NCI-H2196 (cell line): ENCODE measurements at regions not wholly inside any gene's neighbourhood (a gene's known extent, or its start where the extent isn't known, plus 50 kb on each side); places are given as distances from the start of the nearest gene placed in this dataset.
A peak's percentile ranks its signal among the peaks of the same experiment; 100 is the strongest.

Source experiments
- DNase-seq: peaks from one replicate; lab custom pipeline; 2025; ENCODE audit not compliant: unreplicated experiment; lab: John Stamatoyannopoulos, UW

GRCh38 chr20:22781869-22782268, 197.5 kb upstream of the FOXA2 start:
- no peak for DNase-seq

GRCh38 chr20:22789676-22790075, 205.3 kb upstream of the FOXA2 start:
- no peak for DNase-seq

GRCh38 chr20:22791396-22791795, 207.0 kb upstream of the FOXA2 start:
- no peak for DNase-seq

DNA sequence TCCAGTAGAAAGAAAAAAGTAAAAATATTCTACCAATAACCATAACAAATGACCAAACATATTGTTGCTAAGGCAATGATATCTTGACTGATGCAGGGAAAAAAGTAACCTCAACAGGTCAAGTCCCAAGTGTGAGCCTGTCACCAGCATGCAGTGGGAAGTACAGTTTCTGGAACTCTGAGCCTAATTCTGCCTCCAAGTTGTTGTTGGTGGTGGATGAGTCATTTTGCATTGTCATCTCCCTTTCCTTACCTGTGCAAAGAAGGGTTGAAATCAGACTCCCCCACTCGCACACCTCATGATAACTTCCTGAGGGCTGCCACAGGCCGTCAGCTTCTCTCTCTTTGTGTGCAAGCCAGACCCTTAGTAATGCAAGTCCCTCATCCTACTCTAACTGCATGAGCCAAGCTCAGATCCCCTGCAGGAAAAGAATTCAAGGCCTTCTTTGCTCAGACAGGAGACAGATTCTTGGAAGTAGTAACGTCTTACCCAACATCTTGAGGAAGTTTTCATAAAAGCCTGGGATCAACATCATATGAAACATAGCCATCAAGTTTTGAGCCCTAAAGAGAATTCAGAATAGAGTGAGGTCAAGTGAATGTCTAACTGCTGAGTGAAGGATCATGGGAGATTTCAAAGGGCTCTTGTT, 207.6 kb upstream of the FOXA2 start:
- DNase-seq = no peak

- DNase-seq = peak; percentile 8
These were observed 209.8 kb upstream of the FOXA2 start for GRCh38 chr20:22794200-22794599.

DNA sequence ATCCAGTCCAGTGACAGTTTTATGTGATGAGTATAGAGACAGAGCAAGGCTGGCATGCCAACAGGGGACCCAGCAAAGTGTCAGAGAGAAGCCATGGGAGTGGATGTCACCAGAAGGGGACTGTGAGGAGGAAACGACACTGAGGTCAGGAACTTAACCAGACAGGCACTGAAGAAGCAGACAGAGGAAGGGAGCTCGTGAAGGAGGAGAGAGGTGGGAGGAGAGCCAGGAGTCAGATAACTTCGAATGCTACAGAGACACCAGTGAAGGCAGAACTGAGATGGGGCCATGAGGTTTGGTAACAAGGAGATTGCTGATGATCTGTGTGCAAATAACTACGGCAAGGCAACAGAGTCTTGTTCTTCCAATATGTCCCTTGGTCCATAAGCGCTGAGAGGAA, 211.1 kb upstream of the FOXA2 start:
- DNase-seq = no peak

GRCh38 chr20:22795871-22796270, 211.5 kb upstream of the FOXA2 start:
- DNase-seq = no peak

GRCh38 chr20:22796469-22797077, 212.2 kb upstream of the FOXA2 start:
- no peak for DNase-seq

DNA sequence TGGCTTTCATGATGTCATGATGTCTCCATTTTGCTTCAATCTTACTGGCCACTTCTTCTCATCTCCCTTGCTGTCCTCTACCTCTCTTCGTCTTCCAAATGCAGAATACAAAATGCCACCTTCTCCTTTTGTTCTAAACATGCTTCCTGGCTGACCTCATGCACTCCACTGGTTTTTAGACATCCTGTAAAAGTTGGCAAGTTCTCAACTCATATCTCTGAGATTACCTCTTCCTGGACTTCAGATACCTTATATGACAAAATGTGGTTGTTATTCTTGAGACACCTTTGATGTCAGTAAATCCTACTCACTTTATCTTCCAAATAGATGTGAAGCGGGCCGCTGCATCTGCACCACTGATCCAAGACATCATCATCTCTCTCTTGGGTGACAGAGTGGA, 212.7 kb upstream of the FOXA2 start:
- DNase-seq = no peak

DNA sequence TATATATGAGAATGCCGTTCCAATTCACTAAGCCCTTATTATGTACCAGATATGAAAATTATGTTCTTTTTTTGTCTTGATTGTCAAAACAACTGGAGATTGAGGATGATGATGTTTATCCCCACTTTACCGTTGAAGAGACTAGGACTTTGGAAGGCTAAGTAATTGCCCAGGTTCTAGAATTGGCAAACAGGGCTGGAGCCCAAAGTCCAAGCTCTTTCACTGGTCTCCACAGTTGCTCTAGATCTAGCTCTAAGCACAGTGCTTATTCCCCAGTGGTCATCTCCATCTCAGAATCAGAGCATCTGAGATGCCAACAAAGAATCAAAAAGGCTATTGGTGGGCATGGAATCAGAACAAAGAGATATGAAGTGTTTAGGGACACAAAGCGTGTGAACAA, 215.3 kb upstream of the FOXA2 start:
- DNase-seq = no peak

- no peak for DNase-seq
These were observed 215.8 kb upstream of the FOXA2 start for GRCh38 chr20:22800129-22800528.

DNA sequence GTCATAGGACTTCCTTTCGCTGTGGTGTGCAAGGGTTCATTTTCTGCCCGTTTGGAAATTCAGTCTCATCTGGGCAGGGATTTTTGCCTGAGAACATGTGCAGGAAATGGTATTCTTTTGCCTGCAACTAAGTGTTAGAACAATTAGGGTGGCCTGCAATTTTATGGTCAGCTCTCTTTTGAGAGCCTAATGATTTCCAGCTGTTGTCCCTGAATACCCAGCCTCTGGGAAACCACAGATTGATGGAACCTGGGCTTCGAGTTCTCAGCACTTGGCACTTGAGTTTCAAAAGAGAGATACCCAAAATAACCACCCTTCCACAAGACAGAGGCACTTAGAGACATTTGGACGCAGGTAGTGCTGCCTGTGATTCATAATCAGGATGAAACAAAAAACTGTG, 217.2 kb upstream of the FOXA2 start:
- DNase-seq = no peak

DNA sequence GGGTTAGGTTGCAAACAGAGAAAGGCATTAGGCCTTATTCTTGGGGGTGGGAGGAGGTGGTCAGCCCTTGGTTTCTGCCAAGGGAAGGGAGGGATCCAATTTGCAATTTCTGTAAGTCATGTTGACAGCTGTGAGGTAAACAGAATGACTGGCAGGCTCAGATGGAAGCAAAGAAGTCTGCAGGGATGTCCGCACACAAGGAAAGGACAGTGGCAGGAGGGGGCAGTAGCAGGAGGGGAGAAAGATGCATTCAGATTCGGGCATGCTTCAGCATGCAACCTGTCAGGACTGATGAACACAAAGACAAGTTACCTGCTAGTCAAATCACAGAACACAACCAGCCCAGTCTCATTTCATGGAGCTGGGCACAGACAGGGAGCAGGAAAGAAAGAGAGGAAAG, 217.9 kb upstream of the FOXA2 start:
- DNase-seq = no peak

- no peak for DNase-seq
These were observed 220.8 kb upstream of the FOXA2 start for GRCh38 chr20:22805219-22805618.

DNA sequence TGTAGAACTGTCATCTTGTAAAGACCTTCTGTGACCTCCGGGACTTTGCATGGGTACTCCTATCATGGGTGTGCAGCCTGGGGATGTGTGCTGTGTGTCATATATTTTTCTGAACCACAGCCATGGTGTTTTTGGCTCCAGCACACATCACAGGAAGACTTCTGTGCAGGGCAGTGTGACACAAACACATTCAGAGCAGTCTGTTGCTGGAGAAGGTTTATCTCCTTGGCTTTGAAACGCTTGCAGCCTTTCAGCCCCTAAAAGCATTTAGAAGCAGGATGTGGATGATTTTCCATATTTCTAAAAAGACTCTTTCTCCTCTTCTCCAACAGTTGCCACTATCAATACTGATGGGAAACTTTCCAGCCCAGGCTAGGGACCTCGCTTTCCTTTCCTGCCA, 221.6 kb upstream of the FOXA2 start:
- no peak for DNase-seq

- DNase-seq = no peak
These were observed 222.7 kb upstream of the FOXA2 start for GRCh38 chr20:22807045-22807444.

GRCh38 chr20:22807646-22808244, 223.4 kb upstream of the FOXA2 start:
- DNase-seq = peak; percentile 71

DNA sequence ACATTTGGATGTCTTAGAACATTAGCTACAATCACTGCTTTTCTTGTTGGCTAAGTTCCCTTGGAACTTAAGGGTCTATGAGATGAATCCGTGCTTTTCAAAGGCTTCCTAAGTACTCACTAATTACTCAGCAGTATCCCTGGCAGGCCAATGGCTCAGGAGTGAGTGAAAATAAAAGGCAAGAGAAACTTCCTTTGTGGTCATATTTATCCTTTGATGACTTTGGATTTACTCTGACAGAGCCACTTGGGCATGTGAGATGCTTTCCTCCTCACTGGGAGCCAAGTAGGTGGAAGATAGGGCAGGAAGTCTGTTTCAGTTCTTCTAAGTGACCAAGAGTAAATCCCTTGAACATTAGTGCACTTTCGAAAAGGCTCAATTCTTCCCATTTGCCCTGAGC, 224.3 kb upstream of the FOXA2 start:
- no peak for DNase-seq

GRCh38 chr20:22810030-22810429, 225.1 kb upstream of the SSTR4 start:
- DNase-seq = no peak

DNA sequence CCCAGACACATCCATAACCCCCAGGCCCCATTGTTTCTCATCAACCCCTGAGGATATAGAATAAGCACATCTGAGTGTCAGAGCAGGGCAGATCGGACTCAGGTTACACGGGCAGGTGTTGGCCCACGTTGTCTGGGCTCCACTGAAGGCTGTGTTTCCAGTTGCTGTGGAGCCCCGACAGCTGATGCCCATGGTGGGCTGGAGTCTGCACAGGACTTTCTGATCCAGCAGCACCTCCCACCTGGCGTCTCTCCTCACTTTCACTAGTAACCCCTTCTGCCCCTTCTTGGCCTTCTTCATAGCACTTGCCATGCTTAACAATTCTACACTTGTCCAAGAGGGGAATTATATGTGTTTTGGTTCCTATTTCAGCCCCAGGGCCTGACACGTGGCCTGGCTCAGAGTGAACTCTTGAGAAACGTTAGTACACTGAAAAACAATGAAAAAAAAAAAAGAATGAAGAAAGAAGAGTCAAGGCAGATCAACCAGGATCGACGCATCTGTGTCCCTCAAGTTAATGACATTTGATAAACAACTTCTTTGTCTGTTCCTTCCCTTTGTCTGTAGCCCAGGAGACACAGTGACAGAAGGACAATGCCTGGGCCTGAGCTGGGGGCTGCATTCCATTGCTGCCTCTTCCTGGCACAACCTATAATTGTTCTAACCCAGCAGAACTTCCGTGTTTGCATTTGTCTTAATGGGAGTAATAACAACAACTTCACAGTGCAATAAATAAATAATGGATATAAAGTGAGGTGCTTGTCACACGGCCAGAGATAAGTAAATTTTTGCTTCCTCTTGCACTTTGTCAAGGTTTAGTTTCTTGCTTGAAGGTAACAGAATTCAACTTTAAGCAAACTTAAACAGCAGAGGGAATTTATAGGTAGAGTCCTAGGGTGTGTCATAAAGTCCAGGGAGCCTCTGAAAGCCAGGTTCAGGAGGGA, 224.2 kb upstream of the SSTR4 start:
- DNase-seq = peak; percentile 32

DNA sequence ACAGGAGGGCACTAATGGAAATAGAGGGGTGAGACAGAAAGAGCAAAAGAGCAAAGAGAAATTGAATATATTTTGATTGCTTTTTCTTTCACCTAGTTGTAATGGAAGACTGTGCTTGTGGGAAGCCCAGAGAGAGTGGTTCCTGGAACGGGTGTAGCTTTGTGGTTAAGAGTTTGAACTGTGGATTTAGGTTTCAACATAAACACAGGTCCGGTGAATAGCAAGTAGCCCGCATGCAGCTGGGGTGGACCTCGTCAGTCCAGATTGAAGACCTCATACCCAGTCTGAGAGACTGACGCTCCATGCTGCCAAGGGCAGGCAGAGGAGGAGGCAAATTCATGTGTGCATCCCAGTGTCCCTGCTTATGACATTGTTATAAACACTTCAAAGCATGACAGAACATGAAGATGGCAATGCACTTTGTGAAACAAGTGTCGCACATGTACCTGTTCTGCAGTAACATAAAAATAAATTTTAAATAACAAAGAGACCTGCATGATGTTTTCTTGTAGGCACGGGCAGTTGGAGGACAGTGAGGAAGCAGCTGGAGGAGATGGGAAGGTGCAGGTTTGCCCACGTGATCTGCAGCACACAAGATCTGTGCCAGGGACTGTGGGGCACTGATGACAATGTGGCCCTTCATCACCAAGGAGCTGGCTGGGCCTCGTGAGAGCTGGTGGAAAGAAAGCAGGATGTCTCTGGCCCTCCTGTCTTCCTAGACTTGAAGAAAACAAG, 220.5 kb upstream of the SSTR4 start:
- peak; percentile 47 for DNase-seq
